Islet precursor cell (in vitro differentiated cells): ENCODE measurements at regions not wholly inside any gene's neighbourhood (a gene's known extent, or its start where the extent isn't known, plus 50 kb on each side); places are given as distances from the start of the nearest gene placed in this dataset.
"Not testable (repeated sequence)": the region's sequence is repeated elsewhere in the genome, so short reads cannot be mapped to it uniquely, and the experiment has no call there.

ENCODE experiments used
- DNase-seq: peaks from one replicate; pipeline ENCODE4 v3.0.0-alpha.2; 2018

DNA sequence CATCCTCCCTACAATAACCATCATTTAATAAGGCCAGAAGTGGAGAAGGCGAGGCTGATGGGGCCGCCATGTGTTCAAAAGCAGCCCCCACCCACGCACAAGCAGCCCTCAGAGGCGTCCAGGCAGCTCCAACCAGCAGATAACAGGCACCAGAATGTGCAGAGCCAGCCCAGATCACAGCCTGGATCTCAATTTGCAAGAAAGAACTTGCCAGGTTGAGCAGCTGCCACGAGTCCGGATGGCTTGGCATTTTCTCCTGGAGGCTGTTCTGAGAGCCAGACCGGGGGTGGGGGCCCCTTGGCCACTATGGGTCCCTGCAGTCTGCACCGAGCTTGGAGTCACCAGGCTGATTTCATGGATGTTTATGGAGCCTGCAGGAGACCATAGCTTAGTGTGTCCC, 338.1 kb downstream of the PREX1 start:
- DNase-seq = peak; percentile 52

DNA sequence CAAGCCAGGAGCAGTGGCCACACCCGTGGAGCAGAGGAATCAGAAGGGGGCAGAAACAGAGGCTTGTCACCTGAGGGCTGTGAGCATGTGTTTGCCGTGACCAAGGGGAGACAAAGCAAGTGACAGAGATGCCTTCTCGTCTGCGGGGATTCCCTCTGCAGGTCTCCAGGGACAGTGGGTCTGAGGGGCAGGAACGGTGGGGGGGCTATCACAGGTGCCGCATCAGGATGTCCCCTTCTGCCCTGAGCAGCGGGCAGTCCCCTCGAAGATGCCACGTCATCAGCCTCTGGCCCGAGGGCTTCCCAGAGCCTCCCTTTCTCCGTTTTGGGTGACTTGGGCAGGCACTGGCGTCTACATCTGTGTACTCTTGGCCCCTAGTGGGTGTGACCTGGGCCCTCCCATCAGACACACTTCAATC, 338.7 kb downstream of the PREX1 start:
- peak; percentile 38 for DNase-seq

DNA sequence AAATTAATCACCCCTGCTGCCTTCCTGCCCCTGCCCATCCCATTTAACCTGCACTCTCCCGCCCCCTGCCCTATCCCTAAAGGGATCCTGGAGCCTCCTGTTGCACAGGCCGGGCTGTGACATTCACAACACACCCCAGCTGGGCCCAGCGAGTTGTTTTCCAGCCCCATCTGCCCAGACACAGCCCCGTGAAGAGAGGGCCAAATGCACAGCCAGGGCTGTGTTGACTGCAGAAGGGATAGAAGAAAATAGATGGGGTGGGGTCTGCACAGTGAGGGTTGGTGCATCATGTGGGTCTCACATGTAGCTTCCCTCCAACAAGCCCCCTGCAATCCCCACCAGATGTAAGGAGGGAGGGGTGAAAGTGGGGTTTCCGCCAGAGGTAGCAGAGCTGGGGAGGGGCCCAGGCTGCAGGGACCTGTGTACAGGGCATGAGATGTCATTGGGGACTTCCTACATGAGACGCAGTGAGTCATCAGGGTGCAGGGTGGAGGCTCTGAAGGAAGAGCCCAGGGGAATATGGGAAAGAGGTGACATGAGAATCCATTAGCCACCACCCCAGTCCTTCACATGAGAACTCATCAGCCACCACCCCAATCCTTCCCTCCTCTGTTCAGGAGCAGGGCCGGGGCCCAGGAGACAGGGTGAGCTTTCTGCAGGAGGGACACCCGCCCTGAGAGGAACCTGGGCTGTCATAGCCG, 339.3 kb downstream of the PREX1 start:
- DNase-seq = peak; percentile 48

DNA sequence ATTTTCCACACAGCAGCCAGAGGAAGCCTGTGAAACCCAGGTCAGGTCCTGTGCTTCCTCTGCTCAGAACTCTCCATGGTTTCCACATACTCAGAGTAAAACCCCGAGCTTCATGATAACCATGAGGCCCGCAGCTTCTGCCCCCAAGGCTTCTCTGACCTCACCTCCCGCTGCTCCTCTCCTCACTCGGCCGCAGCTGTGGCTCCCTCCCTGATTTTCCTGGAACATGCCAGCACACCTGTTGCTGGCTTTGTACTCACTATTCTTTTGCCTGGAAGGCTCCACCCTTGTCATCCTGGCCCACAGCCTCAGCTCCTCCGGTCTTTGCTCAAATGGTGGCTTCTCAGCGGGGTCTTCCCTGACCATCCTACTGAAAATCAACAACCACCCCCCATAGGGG, 341.7 kb downstream of the PREX1 start:
- DNase-seq = no peak

DNA sequence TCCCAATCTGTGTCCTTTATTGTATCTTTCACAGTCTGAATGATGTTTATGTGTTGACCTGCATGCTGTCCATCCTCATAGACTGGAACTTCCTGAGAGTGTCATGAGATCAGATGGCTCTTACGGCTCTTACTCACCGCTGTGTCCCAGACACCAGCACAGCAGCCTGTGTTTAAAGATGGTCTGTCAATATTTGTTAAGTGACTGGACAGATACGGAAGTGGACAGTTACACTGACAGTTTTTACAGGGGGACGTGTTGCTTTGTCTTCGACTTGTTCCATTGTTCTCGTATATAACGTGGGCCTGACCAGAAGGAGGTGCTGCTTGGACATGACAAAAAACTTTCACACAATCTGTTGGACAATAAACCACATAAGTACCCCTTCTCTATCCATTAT, 342.6 kb downstream of the PREX1 start:
- DNase-seq = not testable (repeated sequence)

DNA sequence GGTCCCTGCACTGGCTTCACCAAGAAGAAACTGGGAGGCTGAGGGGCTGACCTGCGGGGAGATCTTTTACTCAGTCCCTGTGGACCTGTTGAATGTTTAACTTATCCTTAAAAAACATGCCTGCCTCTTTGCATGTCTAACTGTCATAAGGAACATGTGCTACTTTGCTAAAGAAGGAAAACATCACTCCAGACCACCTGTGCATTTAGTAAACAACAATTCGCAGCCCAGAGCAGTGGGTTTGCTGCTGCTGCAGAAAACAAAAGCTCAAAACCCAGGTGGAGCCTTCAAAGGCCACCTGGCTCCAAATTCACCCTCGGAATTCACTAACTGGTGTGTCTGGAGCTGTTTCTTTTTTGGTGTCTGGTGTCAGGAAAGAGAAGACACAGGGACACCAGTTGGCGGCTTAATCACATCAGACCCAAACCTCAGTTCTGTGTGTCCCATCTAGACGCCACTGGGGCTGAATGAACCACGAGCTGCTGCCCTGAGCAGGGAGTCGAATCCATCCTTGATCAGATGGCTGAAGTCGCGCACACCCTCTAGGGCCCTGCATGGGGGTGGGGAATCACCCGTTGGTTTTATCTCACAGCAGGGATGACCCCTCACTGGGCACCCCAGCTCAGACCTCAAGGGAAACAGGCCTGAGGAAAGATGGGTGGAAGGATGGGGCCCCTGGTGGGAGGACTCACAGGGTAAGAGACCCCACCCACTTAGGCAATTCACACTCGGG, 344.3 kb downstream of the PREX1 start:
- no peak for DNase-seq

DNA sequence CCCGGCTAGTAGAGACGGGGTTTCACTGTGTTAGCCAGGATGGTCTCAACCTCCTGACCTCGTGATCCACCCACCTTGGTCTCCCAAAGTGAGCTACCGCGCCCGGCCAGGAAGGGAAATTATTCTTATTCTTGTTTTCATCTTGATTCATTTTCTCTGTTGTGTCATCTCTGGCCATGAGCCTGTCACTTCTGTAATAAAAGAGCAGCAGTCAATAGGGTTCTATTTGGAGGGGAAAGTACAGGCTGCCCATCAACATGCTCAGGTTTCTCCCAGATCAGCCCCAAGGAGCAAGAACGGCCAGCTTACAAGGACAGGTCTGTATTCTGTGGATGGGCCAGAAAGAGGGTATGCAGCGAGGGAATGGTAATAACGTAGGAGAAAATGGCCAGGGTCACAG, 345.0 kb downstream of the PREX1 start:
- no peak for DNase-seq

DNA sequence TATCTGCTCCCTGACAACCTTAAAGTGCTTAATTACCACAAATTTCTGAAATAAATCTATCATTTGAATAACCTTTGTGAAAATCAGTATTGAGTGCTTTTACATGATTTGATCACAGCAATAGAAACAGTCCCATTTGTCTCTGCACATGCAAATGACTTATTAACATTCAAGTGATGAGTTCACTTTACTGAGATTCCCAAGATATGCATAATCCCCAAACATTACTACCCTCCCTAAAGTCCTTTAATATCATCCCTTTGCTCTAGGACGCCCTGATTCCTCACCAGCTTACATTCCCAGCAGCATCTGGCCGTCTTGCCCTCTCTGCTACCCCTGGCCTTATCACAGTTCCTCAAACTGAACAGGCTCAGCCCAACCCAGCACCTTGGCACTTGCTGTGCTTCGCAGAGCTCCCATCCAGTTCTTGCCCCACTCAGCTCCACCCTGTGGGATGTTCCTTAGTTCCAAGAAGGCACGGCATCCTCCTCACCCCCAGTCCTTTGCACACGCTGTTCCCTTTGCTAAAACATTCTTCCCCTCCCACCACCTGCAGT, 347.5 kb downstream of the PREX1 start:
- DNase-seq = no peak

DNA sequence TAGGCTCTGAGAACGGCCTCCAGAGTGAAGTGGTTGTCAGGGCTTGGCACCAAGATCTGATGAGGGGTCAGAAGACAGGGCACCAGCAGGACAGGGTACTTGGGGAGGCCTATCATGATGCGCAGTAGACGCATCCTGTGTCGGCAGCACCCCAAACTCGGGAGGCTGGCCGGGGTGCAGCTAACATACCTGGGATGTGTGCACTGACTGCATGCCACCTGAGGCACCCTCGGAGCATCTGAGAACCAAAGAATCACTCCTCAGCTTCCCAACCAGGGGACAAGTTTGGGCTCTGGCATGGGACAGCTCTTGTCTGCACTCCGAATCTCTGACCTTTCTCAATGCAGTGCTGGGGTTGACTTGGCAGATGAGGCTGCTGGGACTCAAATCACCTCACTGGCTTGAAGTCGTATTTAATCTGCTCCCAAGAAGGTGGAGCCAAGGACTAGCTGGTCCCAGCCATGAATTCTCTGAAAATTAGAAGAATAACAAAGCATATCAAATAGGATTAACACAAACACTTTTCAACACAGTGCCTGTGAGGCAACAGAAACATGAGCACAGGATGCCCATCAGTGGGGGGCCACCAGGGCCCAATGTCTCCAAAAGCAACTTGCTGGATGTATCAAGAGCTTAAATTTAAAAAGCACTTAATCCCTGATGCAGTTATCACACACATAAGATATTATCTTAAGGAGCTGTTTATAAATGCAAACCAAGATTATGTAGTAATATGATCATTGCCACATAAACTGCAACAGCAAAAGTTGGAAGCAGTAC, 348.8 kb downstream of the PREX1 start:
- no peak for DNase-seq

DNA sequence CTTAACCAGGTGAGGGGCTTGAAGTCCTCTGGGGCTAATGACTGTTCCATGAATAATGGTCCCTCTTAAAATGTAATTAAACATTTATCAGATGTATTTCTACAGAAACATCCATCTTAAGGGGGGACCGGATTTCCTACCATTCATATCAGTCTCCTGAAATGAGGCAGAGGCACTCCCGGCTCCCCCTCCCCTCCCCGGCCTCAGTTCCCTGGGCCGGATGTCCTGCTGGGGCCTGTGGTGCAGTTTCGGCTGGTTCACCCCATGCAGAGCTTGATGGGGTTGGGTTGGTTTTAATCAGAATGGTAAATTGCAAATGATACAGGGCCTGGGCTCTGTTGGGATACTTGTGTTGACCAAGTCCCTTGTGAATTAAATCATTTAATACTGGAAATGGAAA, 349.4 kb downstream of the PREX1 start:
- DNase-seq = no peak

DNA sequence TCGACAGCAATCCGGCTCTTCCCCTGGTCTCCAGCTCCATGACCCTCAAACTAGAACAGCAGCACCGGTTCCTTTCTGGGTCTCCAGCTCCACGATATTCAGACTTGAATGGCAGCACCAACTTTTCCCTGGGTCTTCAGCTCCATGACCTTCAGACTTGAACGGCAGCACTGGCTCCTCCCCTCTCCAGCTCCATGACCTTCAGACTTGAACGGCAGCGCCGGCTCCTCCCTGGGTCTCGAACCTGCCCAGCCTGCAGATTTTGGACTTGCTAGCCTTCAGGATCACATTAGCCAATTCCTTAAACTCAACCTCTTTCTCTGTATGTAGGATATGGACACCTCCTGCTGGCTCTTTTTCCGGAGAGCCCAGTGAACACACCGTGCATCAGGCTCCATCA, 350.9 kb downstream of the PREX1 start:
- no peak for DNase-seq

DNA sequence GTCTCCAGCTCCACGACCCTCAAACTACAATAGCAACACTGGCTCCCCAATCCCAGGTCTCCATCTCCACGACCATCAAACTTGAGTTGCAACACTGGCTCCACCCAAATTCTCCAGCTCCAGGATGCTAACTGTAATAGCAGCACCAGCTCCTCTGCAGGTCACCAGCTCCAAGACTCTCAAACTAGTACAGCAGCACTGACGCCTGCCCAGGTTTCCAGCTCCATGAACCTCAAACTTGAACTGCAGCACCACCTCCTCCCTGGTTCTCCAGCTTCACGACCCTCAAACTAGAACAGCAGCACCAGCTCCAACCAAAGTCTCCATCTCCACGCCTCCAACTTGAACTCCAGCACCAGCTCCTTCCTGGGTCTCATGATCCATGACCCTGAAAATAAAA, 353.8 kb downstream of the PREX1 start:
- no peak for DNase-seq

DNA sequence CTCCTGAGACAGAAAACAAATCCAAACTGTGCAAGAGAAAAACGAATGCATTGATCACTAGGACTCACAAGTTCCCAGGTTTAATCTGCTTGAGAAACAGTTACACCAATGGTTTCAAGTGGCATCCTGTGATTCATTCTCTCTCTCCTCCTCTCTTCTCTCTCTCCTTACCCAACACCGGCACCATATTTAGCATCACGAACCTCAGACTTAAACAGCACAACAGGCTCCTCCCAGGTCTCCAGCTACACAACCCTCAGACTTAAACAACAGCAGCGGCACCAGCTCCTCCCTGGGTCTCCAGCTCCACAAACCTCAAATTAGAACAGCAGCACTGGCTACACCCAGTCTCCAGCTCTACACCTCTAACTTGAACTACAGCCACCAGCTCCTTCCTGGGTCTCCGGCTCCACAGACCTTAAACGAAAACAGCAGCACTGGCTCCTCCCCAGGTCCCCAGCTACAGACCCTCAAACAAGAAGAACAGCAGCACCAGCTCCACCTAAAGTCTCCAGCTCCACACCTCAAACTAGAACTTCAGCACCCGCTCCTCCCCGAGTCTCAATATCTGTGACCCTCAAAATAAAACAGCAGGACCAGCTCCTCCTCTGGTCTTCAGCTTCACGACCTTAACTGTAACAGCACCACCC, 355.9 kb downstream of the PREX1 start:
- DNase-seq = no peak

DNA sequence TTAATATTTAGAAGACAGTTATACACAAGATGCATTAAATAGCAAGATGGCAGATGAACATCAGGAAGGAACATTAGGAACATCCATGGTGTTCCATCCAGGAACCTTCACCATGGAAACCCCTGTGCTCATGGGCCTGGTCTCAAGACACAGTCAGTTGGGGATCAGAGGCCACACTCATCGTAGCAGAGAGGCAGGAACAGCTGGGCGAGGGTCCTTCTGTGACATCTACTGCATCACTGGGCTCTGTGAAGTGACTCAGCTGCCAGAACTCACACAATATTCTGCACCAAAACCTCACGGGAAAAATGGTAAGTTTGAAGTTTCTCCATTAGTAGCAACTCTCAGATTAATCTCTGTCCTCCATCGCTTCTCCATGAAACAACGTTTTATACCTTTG, 356.6 kb downstream of the PREX1 start:
- no peak for DNase-seq

DNA sequence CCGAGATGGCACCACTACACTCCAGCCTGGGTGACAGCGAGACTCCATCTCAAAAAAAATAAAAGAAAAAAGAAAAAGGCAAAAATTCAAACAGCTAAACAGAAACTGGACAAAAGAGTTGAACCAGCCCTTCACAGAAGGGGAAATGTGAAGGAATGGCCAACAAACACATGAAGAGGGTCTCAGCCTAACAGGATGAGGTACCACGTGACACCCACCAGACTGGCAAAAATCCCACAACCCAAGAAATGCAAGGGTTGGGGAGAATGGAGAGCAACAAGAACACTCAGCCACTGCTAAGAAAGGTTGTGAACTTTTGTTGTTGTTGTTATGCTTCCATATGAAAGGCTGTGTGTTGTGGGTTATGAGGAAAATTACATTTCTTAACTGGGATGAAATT, 357.7 kb downstream of the PREX1 start:
- DNase-seq = no peak

DNA sequence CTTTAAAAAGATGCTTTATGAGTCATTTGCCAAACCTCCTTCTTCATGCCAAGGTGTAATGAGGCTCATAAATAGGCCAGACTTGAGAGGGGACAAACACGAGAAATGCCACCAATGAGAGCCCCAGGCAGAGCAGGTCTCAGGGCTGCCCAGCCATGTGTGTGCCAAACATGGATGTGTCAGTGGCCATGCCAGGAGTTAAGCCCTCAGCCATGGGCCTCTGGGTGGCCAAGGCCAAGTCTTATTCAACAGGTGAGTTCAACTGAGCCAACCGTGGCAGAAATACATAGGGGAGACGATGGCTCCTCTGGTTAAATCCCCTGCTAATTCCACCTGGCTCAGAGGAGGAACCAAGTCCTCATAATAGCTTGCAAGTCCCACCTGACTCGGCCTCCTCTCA, 358.8 kb downstream of the PREX1 start:
- no peak for DNase-seq

DNA sequence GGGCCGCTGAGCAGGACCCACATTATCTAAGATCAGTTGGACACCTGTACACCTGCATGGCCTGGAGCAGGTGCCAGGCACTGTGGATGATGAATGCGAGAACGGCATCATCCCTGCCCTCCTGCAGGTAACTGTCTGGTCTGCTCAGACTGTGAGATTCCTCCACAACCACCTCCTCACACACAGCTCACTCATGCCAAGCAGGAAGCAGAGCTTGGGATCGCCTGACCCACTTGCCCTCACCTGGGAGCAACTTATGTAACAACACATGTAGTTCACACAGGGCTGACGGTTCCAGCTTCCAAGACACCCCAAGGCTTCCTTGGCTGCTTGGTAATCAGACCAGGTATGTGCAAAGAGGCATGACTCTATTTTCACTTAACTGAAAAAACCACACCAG, 359.2 kb downstream of the PREX1 start:
- no peak for DNase-seq

DNA sequence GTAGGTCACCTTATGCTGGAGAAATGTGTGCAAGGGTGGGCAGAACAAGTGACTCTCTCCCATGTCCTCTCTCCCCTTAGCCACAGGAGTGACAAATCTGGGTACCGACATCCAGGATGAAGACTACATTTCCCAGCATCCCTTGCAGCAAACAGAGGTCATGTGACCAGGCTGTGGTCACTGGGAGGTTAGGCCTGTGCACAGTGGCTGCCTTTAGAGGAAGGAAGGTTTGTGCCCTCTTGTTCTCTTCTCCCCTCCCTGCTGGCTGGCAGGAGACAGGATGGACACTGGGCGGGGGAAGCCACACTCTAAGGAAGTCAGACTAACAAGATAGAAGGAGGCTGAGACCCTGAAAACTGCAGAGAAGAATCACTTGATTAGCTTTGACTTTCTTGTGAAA, 360.2 kb downstream of the PREX1 start:
- DNase-seq = no peak

DNA sequence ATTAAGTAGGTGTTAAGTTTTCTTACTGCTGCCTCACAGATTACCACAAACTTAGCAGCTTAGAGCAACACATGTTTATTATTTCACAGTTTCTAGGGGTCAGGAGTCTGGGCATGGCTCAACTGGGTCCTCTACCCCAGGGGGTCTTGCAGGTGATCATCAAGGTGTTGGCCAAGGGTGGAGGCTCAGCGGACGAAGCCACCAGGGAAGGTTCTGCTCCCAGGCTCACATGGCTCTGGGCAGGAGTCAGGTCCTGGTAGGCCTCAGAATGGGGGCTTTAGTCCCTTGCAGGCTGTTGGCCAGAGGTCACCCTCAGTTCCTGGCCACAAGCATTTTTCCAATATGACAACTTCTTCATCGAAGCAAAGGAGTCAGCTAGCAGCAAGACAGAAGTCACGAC, 362.5 kb downstream of the PREX1 start:
- no peak for DNase-seq

DNA sequence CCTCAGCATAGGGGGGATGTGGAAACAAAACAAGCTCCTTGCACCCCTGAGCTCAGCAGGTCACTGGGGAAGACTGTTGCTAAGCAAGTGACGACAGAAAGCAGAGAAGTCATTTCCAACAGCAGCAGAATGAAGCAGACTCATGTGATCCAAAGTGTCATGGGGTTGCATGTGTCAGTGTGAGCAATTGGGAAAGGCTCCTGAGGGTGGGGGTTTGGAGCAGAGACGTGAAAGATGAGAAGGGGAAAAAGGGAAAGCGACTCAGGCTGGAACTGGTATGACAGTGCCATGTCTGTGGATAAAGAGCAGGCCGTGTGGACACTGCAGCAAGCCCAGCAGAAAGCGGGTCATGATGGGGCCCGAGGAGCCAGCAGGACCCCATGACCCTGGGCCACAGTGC, 363.9 kb downstream of the PREX1 start:
- DNase-seq = peak; percentile 73

DNA sequence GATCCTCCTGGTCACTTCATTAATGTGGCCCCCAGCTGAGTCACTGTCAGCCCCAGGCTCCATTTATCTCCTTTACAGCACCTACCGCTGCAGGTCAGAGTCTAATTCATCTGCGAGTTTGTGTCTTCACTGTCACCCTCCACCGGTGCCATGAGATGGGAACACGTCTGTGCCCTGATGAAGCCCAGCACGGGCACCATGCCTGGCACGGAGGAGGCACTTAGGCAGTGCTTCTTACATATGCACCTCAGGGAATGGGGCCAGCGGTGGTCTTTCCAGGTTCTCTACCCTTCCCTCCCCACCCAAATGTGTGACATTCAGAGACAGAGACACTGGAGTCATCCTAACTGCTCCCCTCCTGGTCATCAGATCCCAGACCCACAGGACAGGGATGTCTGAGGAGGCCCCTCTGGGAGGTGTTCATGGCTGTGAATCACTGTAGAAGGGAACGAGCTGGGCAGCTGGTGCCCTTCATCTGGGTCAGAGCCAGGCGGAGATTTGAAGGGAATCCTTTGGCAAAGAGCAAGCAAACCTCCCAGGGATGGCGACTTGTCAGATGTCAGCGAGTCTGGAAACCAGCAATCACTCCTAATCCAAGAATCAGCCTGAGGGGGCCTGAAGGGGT, 364.6 kb downstream of the PREX1 start:
- no peak for DNase-seq

DNA sequence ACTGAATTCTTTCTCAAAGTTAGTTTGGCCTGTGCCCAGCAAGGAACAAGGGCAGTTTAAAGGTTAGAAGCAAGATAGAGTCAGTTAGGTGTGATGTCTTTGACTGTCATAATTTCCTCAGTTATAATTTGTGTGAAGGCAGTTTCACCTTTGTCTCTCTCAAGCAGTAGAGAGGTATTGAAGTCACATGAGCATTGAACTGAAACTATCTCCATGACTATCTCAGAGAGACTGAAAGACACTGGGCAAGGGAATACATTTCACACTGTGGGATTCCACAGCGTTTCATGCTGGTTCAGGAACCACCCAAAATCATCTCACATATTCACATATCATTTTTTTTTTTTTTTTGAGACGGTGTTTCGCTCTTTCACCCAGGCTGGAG, 366.1 kb downstream of the PREX1 start:
- no peak for DNase-seq
